Posterior cingulate gyrus (tissue), 11 donors: ENCODE measurements at regions not wholly inside any gene's neighbourhood (a gene's known extent, or its start where the extent isn't known, plus 50 kb on each side); places are given as distances from the start of the nearest gene placed in this dataset.
A peak's percentile ranks its signal among the peaks of the same experiment; 100 is the strongest.

ENCODE experiments used
- DNase-seq, 10 donors: peaks; one replicate each; pipeline versions ENCODE4 v3.0.0 to v3.0.0-alpha.2; 2020 to 2021; ENCODE audit warnings: mixed read lengths in 3 of 10
- intact Hi-C: fragments of 100-400 bp; cut with DNase I; formaldehyde crosslinking; loops from one replicate; pipeline ENCODE4 v1.15.1; 2023

GRCh38 chr10:91123261-91123660, 97.2 kb upstream of the PCGF5 start:
- intact Hi-C loops = no loop called here

GRCh38 chr10:91124016-91124415, 96.4 kb upstream of the PCGF5 start:
- intact Hi-C loops = no loop called here
- no peak for DNase-seq

More at GRCh38 chr10:91123261-91123660, 97.2 kb upstream of the PCGF5 start:
- DNase-seq = no peak

- DNase-seq = no peak
- intact Hi-C loops = no loop called here
Measured at GRCh38 chr10:91126471-91126870, 94.0 kb upstream of the PCGF5 start.

GRCh38 chr10:91127341-91128082, 93.0 kb upstream of the PCGF5 start:
- no peak for DNase-seq
- intact Hi-C loops = no loop called here

- DNase-seq = peak in 1 of 10 donors; percentile 72
- intact Hi-C loops = no loop called here
Measured at GRCh38 chr10:91135113-91135512, 85.3 kb upstream of the PCGF5 start.

GRCh38 chr10:91137011-91137643, 83.3 kb upstream of the PCGF5 start:
- intact Hi-C loops = no loop called here
- no peak for DNase-seq

- intact Hi-C loops = no loop called here
Measured at GRCh38 chr10:91137822-91138221, 82.6 kb upstream of the PCGF5 start.

GRCh38 chr10:91140995-91141549, 79.4 kb upstream of the PCGF5 start:
- no peak for DNase-seq
- intact Hi-C loops = no loop called here

More at GRCh38 chr10:91137822-91138221, 82.6 kb upstream of the PCGF5 start:
- DNase-seq = no peak

- no peak for DNase-seq
- intact Hi-C loops = no loop called here
Measured at GRCh38 chr10:91144961-91145360, 75.5 kb upstream of the PCGF5 start.

- no peak for DNase-seq
- intact Hi-C loops = no loop called here
Measured at GRCh38 chr10:91146146-91146545, 74.3 kb upstream of the PCGF5 start.

- intact Hi-C loops = no loop called here
- DNase-seq = no peak
Measured at GRCh38 chr10:91149550-91149949, 70.9 kb upstream of the PCGF5 start.

- no peak for DNase-seq
- intact Hi-C loops = no loop called here
Measured at GRCh38 chr10:91150631-91151030, 69.8 kb upstream of the PCGF5 start.

- DNase-seq = peak in 3 of 10 donors; percentile 68 to 83 (median 76)
- intact Hi-C loops = no loop called here
Measured at GRCh38 chr10:91153508-91153907, 67.0 kb upstream of the PCGF5 start.

- intact Hi-C loops = no loop called here
- DNase-seq = no peak
Measured at GRCh38 chr10:91154842-91155241, 65.6 kb upstream of the PCGF5 start.

GRCh38 chr10:91156196-91156595, 64.3 kb upstream of the PCGF5 start:
- DNase-seq = no peak
- intact Hi-C loops = no loop called here

- intact Hi-C loops = no loop called here
- no peak for DNase-seq
Measured at GRCh38 chr10:91159254-91159783, 61.1 kb upstream of the PCGF5 start.

- intact Hi-C loops = loop anchor here (2.0 kb wide), 3 partner anchors 59 to 155 kb away; partner anchors contain the start of gene PCGF5
- DNase-seq = no peak
Measured at GRCh38 chr10:91162050-91162494, 58.4 kb upstream of the PCGF5 start.

- peak; percentile 77 to 98 (median 86) for DNase-seq
- intact Hi-C loops = loop anchor here (2.0 kb wide), 3 partner anchors 58 to 156 kb away; partner anchors contain the start of gene PCGF5
Measured at GRCh38 chr10:91162495-91163268, 57.8 kb upstream of the PCGF5 start.

- intact Hi-C loops = loop anchor here (2.0 kb wide), 3 partner anchors 57 to 157 kb away; partner anchors contain the start of gene PCGF5
- DNase-seq = peak; percentile 37 to 94 (median 60)
Measured at GRCh38 chr10:91163269-91163868, 57.1 kb upstream of the PCGF5 start.
